Natural killer cell treated with Interleukin-12 subunit alpha and Interleukin-12 subunit beta and Interleukin-15 and Interleukin-18, amount 100 ng/mL, for 72 hours (primary cell): ENCODE measurements at regions not wholly inside any gene's neighbourhood (a gene's known extent, or its start where the extent isn't known, plus 50 kb on each side); places are given as distances from the start of the nearest gene placed in this dataset.

Source experiments
- ATAC-seq, 2 donors: fragments of 150-1000 bp; cut with Tn5 transposase in 1 of 2; sonication (Bioruptor Pico), chemical (Tn5 transposase) in 1 of 2; 2 replicates each; pipeline ENCODE4 v1.10.0; 2021
- DNase-seq: peaks from one replicate; pipeline ENCODE4 v3.0.0; 2022; ENCODE audit warnings: low spot score
- H3K27ac Mint-ChIP-seq, 2 donors: 1 replicate in 1 of 2; 2 replicates in 1 of 2; pipeline ENCODE4 v1.8.0; 2022; ENCODE audit warnings: mixed read lengths in 2 of 2, mild to moderate bottlenecking in 1 of 2, moderate library complexity in 1 of 2
- H3K27me3 Mint-ChIP-seq, 2 donors: 1 replicate in 1 of 2; 2 replicates in 1 of 2; pipeline ENCODE4 v1.8.0; 2022; ENCODE audit warnings: mixed read lengths in 2 of 2
- H3K36me3 Mint-ChIP-seq: one replicate; pipeline ENCODE4 v1.8.0; 2022; ENCODE audit warnings: mixed read lengths
- H3K4me1 Mint-ChIP-seq, 2 donors: 1 replicate in 1 of 2; 2 replicates in 1 of 2; pipeline ENCODE4 v1.8.0; 2022; ENCODE audit warnings: low read depth in 2 of 2, mixed read lengths in 2 of 2, mild to moderate bottlenecking in 1 of 2
- H3K4me3 Mint-ChIP-seq: one replicate; pipeline ENCODE4 v1.8.0; 2022; ENCODE audit warnings: mixed read lengths
- H3K9me3 Mint-ChIP-seq: 2 replicates; pipeline ENCODE4 v1.8.0; 2022; ENCODE audit warnings: mixed read lengths

DNA sequence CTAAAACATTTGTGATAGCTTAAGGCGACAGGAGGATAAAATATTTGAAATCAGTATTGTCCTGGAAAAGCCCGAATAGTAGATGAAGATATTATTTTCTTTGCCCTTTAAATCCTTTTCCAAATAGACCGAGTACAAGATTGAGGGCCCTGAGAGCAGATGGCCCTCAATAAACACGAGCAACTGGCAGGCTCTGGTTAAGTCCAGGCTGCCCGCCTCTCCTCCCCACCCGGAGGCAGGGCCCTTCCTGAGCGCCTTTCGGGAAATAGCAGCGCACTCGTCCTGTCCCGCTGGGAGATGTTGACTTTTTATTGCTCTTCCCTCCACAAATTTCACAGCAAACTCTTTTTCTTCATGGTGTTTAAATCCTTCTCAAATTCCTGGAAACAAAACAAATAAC is 50.8 kb upstream of the MAX start:
- Mint-ChIP-seq H3K9me3 (no peaks in the 10 kb centered on the region), H3K36me3 (no peaks in the 10 kb centered on the region), H3K4me3 (no peak overlapping the region), H3K27ac (no peak overlapping the region), H3K4me1 (peaks cover 0 to 2% of the 10 kb centered on the region in 2 donors), H3K27me3 (peaks cover 7% of the 10 kb centered on the region in 2 donors)
- no peak for ATAC-seq
- no peak for DNase-seq

DNA sequence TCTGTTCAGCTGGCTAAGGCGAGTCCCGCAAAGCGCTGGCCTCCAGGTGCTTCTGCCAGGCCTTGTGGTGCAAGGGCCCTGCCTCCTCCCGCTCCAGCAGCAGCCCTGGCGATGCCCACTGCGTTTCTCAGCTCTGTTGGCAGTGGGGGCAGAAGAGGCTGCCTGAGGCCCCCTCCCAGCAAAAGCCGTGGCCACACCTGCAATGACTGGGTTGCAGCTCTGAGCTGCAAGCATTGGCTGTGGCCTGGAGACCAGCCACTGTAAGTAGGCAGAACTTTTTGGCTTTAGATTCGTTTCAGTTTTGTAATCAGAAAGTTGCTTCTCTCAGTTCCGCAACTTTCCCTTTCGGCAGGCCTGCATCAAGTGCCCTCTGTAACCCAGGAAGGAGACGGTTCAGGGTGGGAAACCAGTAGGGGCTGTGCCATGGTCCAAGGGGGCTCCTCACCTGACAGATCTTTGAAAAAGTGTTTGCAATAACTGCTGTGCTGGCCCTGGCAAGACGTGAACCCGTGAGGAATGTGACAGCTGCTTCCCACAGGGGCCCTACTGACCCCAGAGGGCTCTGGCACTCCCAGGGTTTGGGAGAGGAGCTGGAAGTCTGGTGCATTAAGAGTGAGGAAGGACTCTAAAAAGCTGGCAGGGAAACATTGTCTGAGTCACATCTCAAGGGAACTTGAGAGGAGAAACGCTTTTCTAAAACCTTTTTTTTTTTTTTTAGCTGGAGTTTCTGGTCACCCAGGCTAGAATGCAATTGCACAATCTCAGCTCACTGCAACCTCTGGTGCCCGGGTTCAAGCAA is 54.5 kb upstream of the MAX start:
- ATAC-seq, result no peak
- no peaks in the 10 kb centered on the region for H3K36me3 Mint-ChIP-seq
- peaks cover 0 to 3% of the 10 kb centered on the region in 2 donors for H3K4me1 Mint-ChIP-seq
- no peak for DNase-seq
- no peaks in the 10 kb centered on the region for H3K9me3 Mint-ChIP-seq
- no peak overlapping the region for H3K27ac Mint-ChIP-seq
- H3K4me3 Mint-ChIP-seq, result no peak overlapping the region
- no peaks in the 10 kb centered on the region for H3K27me3 Mint-ChIP-seq

DNA sequence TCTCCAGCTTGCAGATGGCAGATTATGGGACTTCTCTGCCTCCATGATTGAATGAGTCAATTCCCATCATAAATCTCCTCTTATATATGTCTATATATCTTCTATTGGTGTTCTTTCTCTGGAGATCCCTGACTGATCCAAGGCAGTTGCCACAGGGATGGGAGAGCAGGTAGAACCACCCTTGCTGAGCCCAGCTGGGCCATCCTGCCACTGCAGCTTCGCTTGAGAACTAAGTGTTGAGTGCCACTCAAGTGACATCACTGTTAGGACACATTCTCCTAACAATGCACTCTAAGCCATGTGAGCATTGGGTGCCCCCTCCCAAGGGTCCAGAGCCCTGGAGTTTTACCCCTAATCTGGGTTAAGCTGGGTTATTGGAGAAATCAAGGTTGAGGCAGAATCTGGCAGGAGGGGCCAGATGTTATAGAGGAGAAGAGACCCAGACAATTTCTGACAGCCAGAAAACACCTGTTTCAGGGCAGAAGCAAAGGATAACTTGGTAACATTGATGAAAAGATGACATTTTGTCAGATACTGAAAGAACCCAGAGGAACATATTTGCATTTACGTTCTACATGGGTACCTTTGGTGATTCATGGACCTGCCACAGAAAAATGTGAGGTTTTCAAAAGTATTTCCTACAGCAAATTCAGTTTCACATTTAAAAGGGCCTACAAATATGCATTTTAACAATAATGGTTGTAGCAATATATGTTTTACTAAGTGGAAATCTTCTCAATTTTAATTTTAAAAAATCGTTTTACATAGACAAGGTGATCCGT is 57.2 kb upstream of the MAX start:
- no peak overlapping the region for H3K4me3 Mint-ChIP-seq
- no peaks in the 10 kb centered on the region for H3K27me3 Mint-ChIP-seq
- peaks cover 0 to 3% of the 10 kb centered on the region in 2 donors for H3K4me1 Mint-ChIP-seq
- H3K9me3 Mint-ChIP-seq, result no peaks in the 10 kb centered on the region
- H3K27ac Mint-ChIP-seq, result no peak overlapping the region
- no peak for DNase-seq
- ATAC-seq, result no peak
- no peaks in the 10 kb centered on the region for H3K36me3 Mint-ChIP-seq

- no peak overlapping the region for H3K27ac Mint-ChIP-seq
- H3K9me3 Mint-ChIP-seq, result no peaks in the 10 kb centered on the region
- H3K4me1 Mint-ChIP-seq, result peaks cover 0 to 3% of the 10 kb centered on the region in 2 donors
- H3K36me3 Mint-ChIP-seq, result no peaks in the 10 kb centered on the region
- no peak overlapping the region for H3K4me3 Mint-ChIP-seq
- DNase-seq (no peak), ATAC-seq (no peak)
- no peaks in the 10 kb centered on the region for H3K27me3 Mint-ChIP-seq
Measured at GRCh38 chr14:65160091-65160490, 57.8 kb upstream of the MAX start.

GRCh38 chr14:65162031-65162430 is 59.7 kb upstream of the MAX start:
- DNase-seq (no peak), ATAC-seq (no peak)
- H3K4me3 Mint-ChIP-seq, result no peak overlapping the region
- no peaks in the 10 kb centered on the region for H3K36me3 Mint-ChIP-seq
- no peaks in the 10 kb centered on the region for H3K27me3 Mint-ChIP-seq
- H3K4me1 Mint-ChIP-seq, result peaks cover 0 to 7% of the 10 kb centered on the region in 2 donors
- H3K27ac Mint-ChIP-seq, result no peak overlapping the region
- no peaks in the 10 kb centered on the region for H3K9me3 Mint-ChIP-seq

GRCh38 chr14:65164068-65164824 is 61.9 kb upstream of the MAX start:
- no peaks in the 10 kb centered on the region for H3K9me3 Mint-ChIP-seq
- no peak overlapping the region for H3K27ac Mint-ChIP-seq
- H3K36me3 Mint-ChIP-seq, result no peaks in the 10 kb centered on the region
- peaks cover 4 to 8% of the 10 kb centered on the region in 2 donors for H3K4me1 Mint-ChIP-seq
- H3K4me3 Mint-ChIP-seq, result no peak overlapping the region
- peaks cover under 1 to 4% of the 10 kb centered on the region in 2 donors for H3K27me3 Mint-ChIP-seq
- ATAC-seq, result no peak
- DNase-seq, result no peak

GRCh38 chr14:65164825-65165135 is 62.5 kb upstream of the MAX start:
- no peak overlapping the region for H3K27ac Mint-ChIP-seq
- peaks cover 4 to 13% of the 10 kb centered on the region in 2 donors for H3K4me1 Mint-ChIP-seq
- peaks cover 4 to 6% of the 10 kb centered on the region in 2 donors for H3K27me3 Mint-ChIP-seq
- no peak overlapping the region for H3K4me3 Mint-ChIP-seq
- H3K9me3 Mint-ChIP-seq, result no peaks in the 10 kb centered on the region
- ATAC-seq (no peak), DNase-seq (no peak)
- no peaks in the 10 kb centered on the region for H3K36me3 Mint-ChIP-seq

GRCh38 chr14:65167072-65167645 is 64.8 kb upstream of the MAX start:
- peak; percentile 46 to 70 for ATAC-seq

DNA sequence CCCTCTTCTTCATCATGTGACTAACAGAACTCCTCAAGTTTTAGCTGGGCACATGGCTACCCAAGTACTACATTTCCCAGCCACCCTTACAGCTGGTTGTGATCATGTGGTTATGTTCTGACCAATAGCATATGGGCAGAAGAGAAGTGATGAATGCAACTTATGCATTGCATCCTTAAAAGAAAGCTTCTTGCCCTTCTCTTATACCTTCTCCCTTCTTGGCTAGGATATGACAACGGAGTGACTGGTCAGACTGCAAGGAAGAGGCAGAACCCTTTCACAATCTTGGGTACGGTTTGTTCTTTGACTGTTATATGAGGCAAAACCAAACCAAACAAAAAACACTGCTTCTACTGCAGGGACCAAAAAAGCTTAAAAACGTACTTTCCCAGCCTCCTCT is 66.5 kb upstream of the MAX start:
- DNase-seq (no peak), ATAC-seq (peak in 1 of 2 donors; percentile 37)
- H3K27me3 Mint-ChIP-seq, result peaks cover 12 to 17% of the 10 kb centered on the region in 2 donors
- peaks cover 11 to 26% of the 10 kb centered on the region in 2 donors for H3K4me1 Mint-ChIP-seq
- H3K36me3 Mint-ChIP-seq, result no peaks in the 10 kb centered on the region
- H3K27ac Mint-ChIP-seq, result peak overlapping the region in 1 of 2 donors; percentile 38
- no peaks in the 10 kb centered on the region for H3K9me3 Mint-ChIP-seq
- H3K4me3 Mint-ChIP-seq, result peak overlapping the region; percentile 5

More at GRCh38 chr14:65167072-65167645, 64.8 kb upstream of the MAX start:
- H3K9me3 Mint-ChIP-seq, result no peaks in the 10 kb centered on the region
- peaks cover 7 to 13% of the 10 kb centered on the region in 2 donors for H3K27me3 Mint-ChIP-seq
- DNase-seq, result no peak
- peak overlapping the region in 1 of 2 donors; percentile 22 for H3K27ac Mint-ChIP-seq
- H3K4me1 Mint-ChIP-seq, result peaks cover 11 to 25% of the 10 kb centered on the region in 2 donors
- no peaks in the 10 kb centered on the region for H3K36me3 Mint-ChIP-seq
- no peak overlapping the region for H3K4me3 Mint-ChIP-seq

DNA sequence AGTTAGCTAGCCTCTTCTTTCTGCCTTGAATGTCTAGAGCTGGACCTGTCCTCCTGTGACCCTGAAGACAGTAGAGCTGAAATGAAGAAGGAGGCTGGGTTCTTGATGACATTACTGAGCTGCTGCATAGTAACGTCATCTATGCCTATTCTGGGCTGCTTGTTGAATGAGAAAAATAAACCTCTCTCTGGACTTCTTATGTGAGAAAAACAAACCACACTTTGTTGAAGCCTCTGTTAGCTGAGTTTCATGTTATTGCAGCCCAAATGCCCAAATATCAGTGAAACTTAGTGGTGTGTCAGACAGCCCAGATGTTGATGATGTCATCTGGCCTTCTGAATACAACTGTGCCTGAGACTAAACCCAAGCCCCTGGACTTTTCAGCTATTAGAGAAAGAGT is 67.0 kb upstream of the MAX start:
- Mint-ChIP-seq H3K4me3 (peak overlapping the region; percentile 64), H3K9me3 (no peaks in the 10 kb centered on the region), H3K4me1 (peaks cover 11 to 30% of the 10 kb centered on the region in 2 donors), H3K27ac (peak overlapping the region in 1 of 2 donors; percentile 38), H3K27me3 (peaks cover 15 to 22% of the 10 kb centered on the region in 2 donors), H3K36me3 (no peaks in the 10 kb centered on the region)
- peak in 1 of 2 donors; percentile 64 for ATAC-seq
- DNase-seq, result no peak

DNA sequence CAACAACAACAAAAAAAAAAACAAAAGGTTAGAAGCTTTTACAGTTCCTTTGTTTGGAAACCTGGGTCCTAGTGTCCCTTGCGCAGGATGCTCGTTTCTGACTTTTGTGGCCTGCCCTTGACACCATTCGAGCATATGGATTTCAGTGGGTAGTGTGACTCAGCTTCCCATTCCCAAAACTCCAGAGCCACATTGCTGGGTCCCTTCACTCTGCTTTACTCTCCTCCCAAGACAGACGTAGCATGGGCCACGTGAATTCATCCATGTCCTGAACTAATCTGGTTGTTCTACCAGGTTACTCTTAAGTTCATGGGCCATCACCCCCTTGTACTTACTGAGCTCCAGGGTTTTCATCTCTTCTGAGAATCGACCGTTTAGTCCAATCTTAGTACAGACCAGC is 68.0 kb upstream of the MAX start:
- peaks cover 15 to 23% of the 10 kb centered on the region in 2 donors for H3K27me3 Mint-ChIP-seq
- peaks cover 11 to 30% of the 10 kb centered on the region in 2 donors for H3K4me1 Mint-ChIP-seq
- H3K36me3 Mint-ChIP-seq, result no peaks in the 10 kb centered on the region
- ATAC-seq (peak in 1 of 2 donors; percentile 4), DNase-seq (no peak)
- H3K27ac Mint-ChIP-seq, result peak overlapping the region in 1 of 2 donors; percentile 15
- no peaks in the 10 kb centered on the region for H3K9me3 Mint-ChIP-seq
- H3K4me3 Mint-ChIP-seq, result peak overlapping the region; percentile 61

DNA sequence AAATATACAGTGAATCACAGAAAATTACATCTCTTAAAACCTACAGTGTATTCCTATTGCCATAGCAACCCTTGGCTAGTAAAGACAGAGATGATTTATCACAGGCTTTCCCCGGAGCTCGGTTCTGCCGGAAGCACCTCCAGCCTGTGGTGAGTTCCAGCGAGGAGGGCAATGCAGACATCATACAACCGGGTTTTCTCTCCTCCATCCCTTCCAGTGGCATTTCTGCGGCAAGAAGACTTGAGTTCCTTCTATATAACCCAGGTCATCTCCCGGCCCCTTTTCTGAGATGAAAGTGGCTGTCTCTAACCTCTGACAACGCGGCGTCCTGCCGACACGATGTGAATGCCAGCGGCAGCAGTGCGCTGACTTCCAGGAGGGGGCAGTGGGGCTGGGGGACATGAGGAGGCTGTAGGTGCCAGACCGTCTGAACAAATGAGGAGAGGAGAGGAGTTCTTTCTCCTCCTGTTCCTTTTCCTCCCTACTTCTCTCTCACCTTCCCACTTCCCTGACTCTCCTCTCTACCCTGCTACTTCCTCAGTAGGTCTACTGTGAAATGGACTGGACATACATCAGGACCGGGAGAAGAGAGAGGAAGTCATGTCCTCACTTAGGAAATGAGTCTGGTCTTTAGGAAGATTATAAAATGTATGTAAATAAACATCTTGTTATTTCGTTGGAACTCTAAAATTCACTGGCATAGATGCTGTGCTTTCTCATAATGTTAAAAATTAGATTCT is 68.6 kb upstream of the MAX start:
- no peaks in the 10 kb centered on the region for H3K9me3 Mint-ChIP-seq
- ATAC-seq, result peak; percentile 62 to 74
- no peaks in the 10 kb centered on the region for H3K36me3 Mint-ChIP-seq
- DNase-seq, result no peak
- H3K27me3 Mint-ChIP-seq, result peaks cover 15 to 23% of the 10 kb centered on the region in 2 donors
- peaks cover 11 to 30% of the 10 kb centered on the region in 2 donors for H3K4me1 Mint-ChIP-seq
- H3K27ac Mint-ChIP-seq, result peak overlapping the region in 1 of 2 donors; percentile 15
- peak overlapping the region; percentile 61 for H3K4me3 Mint-ChIP-seq
